IPS-NIHi11 (cell line): ENCODE measurements at regions not wholly inside any gene's neighbourhood (a gene's known extent, or its start where the extent isn't known, plus 50 kb on each side); places are given as distances from the start of the nearest gene placed in this dataset.

Source experiments
- DNase-seq: peaks from one replicate; pipeline ENCODE4 v3.0.0; 2012; ENCODE audit warnings: mixed read lengths, low spot score

DNA sequence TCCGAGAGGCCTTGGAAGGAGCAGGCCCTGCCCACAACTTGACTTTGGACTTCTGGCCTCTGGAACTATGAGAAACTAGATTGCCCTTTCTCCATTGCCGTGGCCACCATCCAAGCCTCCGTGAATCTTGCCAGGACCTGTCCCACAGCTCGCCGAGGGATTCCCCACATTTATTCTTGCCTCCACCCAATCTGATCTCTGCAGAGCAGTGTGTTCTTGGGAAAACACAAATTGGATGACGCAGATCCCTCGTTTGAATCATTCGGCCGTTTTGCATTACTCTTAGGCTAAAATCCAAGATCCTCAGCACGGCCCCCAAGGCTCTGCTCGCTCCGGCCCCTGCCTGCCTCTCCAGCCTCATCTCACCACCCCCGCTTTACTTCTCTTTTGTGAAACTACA is 364.2 kb downstream of the ZNF516 start:
- DNase-seq, result no peak

DNA sequence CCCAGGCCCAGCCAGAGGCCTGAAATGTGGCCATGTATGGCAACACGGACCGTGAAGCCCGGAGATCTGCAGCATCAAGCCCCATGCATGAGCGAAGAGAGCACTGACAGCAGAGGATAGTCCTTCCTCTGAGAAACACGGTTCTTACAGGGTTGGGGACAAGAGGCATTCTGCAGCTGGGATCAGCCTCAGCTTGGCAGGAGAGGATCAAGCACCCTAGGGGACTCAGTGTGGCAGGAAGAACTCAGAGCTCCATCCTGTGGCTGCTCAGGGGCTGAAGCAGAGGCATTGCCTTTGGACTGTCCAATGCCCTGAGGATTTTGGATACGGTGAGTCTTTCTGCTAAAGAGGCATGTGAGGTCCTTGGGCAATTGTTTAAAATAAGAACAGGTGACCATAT is 368.7 kb downstream of the ZNF516 start:
- DNase-seq, result no peak

DNA sequence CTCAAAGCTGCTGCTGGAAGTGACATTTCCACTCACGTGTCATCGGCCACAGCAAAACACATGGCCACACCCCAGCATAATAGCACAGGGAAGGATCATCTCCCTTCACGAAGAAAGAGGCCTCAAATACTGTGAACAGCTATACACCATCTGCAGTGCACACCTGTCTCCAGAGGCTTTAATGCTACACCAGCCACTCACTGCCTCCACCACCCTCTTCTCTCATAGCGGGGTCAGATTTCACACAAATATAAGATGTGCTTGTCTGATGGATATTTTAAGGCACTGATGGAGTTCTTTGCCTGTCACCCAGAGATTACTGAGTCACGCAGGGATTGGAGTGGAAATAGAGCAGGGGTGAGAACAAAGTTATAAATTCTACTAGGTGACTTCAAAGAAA is 374.0 kb downstream of the ZNF516 start:
- no peak for DNase-seq

DNA sequence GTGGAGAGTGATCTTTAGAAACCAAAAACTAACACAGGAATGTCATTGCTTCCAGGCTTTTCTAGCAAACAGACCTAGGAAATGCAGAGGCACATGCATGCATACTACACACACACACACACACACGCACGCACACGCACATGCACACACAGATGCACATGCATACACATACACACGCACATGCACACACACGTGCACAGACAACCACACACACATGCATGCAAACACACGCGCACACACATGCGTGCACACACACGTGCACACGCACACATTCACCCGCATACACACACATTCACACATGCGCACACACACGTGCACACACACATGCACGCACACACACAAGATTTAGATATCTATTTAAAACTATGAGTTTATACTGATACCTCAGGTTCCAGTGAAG is 379.5 kb downstream of the ZNF516 start:
- DNase-seq, result no peak

DNA sequence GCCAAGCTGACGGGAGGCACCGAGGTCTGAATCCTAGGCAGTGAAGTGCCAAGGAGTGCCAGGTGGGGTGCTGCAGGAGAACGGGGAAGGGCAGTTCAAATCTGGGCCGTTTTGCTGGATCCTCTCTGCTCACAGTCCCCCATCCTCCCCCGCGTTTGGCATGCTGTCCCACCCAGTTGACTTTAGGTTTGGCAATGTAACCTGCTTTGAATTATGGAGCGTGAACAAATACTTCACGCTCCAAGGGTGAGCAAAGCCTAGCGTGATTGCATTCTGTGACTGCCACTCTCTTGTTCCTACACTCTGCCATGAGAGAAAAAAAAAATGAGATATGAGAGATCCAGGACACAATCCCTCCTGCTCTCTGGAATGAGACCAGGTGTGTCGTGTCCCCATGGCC is 381.9 kb downstream of the ZNF516 start:
- no peak for DNase-seq

DNA sequence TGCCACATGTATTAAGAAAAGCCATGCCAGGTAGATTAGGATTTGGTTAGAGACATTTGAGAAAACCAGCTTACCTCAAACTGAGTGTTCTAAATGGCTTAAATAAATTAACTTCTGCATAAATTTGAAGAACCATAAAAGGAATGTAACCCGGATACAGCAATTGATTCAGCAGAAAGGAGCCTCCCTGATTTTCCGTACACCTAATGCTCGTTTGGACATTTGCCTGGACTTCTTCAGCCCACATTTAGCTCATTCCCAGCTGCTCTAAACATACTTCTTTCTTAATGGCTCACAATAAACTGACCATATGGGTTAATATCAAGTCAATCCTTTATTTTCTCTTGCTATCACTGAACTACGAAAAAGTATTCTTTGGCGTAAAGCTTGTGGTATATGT is 392.4 kb downstream of the ZNF516 start:
- no peak for DNase-seq

DNA sequence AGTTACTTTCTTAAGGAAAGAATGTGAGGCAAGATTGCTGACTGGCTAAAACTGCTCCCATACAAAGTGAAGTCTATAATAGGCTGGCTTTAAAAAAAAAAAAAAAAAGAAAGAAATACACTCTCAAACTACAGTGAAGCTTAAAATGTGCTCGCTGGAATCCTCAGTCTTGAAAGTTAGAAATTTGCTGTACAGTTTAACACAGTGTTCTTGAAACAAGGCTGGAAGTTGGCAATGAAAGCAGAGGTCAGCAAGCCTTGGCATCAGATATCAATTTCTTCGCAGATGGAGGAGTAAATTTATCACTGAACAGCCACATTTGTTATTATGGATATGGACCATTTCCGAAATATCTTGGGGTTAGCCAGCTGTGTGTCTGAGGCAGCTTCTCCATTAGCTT is 392.9 kb downstream of the ZNF516 start:
- DNase-seq, result no peak

DNA sequence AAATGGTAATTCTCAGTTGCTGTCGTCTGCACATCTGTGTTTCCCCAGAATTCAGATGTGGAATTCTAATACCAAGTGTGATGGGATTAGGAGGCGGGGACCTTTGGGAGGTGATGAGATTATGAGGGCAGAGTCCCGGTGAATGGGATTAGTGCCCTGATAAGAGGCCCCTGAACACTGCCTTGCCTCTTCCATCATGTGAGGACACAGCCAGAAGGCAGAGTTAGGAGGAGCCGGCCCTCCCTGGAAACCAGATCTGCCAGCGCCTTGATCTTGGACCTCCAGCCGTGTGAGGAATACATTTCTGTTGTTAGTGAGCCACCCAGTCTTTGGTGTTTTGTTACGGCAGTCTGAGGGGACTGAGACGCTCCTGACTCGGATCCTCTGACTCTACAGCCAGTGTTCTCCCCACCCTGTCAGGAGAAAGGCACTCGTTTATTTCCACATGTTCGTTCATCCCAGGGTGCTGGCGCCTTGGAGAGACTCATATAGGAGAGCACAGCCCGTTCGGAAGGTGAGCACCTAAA is 395.0 kb downstream of the ZNF516 start:
- no peak for DNase-seq

DNA sequence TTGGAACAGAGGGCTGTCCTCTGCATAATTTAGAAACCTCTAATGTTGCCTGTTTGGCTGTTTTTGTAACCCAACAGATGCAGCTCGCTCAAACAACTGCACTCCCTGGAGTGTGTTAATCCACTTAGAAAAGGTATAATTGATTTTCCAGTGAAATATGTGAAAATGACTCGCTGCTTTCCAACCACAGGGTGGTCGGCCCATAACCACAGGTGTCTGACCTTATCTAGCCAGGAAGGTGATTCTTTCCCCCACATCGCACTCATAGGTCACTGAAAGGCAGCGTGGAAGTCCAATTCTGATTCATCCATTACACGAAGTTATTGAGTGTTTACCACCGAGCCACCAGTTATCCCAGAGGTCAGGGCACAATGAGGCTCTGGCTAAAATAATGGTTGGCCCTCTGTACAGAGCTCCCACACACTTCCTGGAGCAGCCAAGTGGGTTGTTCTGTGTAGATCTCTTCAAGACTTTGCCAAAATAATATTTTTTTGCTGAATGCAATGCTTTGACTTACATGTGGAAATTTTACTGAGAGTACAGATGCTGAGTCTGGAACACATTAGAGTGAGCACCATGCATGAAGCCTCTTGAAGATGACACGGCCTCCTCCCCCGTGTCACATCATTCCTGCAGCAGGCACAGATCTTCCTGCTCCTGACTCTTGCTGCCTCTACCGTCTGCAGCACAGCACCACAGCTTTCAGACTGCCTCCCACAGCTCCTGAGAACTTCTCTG is 396.2 kb downstream of the ZNF516 start:
- DNase-seq, result no peak

DNA sequence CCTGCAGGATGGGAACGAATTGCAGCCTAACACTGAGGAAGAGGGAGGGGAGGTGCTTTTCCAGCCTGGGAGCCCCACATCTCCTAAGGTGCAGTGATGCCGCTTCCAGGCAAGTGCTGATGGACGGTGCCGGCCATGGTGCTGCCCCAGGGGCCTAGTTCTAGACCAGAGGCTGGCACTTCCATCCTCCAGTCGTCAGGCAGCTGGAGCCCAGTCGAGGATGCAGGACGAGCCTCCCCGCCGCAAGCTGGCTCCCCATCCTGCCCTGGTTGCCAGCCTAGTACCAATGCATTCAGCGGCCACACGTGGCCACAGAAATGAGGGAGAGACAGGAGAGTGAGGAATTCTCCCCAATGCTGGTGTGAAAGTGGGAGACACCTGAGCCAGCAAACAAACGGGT is 413.5 kb downstream of the ZNF516 start:
- no peak for DNase-seq

DNA sequence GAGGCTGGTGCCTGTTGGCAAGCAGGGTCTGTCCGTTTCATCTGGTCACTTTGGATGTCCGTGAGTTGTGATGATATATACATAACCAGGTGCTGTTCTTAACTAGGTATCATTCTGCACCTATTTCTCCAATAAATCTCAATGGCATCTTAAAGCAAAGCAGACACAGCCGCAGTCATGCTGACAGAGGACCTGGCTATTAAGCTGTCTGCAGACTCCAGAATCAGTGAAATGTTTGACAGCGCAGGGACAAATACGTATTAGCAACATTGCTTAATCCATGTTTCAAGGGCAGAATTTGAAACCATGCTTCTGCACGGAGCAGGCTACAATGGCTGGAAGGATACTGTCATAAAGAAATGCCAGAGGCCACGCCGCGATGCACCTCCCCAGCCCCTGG is 414.6 kb downstream of the ZNF516 start:
- no peak for DNase-seq

DNA sequence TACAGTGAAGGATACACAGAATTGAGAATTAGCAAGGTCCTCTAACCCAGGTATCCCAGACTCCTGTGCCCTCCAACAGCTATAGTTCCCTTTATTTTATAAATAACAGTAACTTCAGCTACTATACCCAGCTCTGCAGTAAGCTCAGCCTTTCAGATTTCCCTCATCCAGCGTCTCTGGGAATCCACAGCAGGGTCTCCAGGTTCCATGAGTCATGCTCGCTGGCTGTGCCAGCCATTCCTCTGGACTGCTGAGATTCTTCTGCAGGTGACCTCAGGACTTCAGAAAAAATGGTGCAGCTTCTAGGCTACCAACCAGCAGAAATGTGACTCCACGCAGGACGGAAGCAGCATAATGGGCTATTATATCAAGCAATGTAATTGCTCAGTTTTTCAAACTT is 419.3 kb downstream of the ZNF516 start:
- DNase-seq, result no peak

DNA sequence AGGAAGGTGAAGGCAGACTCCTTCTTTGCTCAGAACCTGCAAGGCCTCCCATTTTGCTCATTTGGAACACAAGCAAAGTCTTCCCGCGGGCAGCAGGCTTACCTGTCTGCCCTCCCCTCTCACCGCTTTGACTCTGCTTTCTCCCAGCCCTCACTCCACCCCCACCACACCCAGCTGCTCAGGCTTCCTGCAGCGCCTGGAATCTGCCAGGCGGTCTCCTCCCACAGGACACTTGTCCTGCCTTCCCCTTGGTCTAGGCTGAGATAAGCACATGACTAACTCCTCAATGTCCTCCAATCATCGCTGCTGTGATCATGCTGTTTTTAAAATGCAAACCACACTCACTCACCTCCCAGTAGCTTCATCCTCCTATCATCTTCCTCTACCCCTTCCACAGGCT is 430.0 kb downstream of the ZNF516 start:
- DNase-seq, result peak; percentile 83

DNA sequence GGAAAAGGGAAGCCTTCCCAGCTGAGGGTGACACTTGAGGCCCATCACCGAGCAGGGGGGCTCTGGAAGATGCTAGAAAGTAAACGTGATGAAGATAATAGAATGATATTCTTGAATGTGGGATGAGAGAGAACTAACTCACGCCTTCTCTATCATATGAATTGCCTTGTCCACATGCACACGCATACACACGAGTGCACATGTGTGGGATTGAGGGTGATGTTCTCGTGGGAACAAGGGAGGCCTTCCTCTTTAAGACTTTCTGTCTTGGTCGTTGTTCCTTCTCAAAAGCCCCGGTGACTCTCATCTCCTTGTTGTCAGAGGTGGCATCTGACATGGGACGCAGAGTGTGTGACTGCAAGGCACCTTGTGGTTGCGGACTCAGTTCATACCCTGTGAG is 436.9 kb downstream of the ZNF516 start:
- DNase-seq, result no peak

DNA sequence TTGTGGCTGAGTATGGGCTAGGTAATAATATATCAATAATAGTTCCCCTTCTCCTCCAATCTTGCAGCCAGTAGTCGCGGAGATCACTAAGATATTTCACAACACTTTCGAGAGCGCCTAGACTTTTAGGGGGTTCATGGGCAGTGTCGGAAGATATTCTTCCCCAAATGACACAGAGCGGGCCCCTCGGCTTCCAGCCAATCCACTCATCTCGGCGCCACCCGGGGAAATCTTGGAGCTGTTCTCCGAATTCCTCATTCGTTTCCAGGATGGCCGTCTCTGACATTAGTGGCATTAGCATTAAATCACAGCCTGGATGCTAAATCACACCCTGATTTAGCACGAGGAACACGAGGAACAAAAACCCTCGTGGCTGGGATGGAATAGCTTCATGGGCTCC is 437.7 kb downstream of the ZNF516 start:
- no peak for DNase-seq

DNA sequence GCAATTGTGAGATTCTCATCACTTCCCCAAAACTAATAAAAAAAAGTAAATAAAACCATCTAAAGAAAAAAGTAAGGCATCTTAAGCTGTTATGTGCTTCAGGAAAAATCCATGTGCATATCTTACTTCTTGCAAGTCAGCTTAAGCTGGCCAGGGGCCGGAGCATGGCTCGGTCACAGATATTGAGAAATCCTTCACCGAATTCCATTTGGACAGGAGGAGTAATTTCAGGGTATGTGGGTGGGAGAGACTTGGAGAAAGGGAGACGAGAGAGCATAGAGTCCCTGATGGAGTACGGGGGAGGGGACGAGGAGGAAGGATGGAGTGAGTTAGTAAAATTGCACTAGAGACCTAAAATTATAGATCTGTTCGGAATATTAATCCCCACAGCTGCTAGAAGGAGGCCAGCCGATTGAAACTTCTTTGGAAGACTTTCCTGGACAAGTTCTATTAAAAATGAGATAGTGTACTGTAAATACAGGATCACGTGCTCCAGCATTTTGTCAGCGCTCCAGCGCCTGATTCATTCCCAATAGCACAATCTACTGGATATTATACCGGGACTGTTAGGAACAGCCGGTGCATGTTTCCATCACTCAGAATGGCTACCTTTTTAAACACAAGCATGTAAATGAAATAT is 438.5 kb downstream of the ZNF516 start:
- no peak for DNase-seq

DNA sequence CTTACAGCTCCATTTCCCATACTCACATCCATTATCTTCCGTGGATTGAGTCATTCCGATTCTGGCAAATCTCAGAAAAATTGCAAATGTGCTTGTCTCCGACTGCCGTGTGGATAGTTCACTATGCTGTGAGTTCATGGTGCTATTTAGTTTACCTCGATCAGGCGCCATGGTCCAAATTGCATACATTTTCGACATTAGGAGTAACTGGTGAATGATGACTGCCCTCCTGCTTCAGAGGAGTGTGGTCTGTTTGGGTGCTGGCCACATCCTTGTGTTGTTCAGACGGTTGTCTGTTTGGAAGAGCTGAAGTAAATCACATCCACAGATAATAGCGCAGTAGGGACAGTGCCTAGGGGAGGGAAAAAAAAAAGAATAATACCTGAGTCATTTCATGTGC is 439.5 kb downstream of the ZNF516 start:
- no peak for DNase-seq

DNA sequence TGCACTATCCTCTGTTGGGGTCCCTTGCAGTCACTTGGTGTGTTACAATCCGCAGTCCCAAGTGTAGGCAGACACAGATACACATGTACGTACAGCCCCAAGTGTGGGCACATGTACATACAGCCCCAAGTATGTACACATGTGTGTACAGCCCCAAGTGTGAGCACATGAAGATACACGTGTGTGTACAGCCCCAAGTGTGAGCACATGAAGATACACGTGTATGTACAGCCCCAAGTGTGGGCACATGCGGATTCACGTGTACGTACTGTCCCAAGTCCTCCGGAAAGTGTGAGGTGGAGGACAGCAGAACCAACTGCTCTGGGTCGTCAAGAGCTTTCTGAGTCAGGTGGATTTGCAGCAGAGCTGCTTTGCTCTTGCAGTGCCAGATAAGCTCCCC is 440.0 kb downstream of the ZNF516 start:
- DNase-seq, result no peak

DNA sequence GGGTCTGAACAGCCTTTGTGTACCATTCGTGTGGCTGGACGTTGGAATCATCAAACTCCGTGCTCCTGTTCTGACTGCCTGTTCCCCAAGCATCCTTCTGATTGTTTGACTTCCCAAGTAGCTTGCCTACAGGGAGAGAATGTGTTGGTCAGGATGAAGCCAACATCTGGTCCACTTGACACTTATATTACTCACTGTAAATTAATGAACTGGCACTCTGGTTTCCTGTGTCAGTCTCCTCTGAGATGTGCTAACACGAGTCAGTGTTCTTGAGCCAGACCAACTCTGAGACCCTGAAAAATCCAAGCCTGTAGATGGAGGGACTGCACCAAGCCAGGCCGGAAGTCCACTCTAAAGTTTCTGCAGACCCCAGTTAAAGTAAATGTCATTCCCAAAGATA is 440.9 kb downstream of the ZNF516 start:
- DNase-seq, result no peak

DNA sequence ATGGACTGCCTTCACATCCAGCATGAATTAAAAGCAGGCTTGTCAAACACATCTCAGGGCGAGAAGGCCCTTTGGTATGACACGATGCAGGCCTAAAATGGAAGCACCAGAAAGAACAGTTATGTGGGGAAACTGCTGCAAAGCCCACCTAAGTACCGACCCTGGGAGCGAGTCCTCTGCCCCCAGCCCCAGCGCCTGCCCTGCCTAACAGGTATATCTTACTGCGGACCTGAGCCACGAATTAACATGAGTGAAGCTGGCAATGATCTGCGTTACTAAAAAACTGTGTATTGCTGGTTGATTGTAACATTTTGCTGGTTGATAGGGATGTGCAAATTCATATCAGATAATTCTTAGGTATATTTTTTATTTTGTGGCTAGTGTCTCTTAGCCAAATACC is 441.5 kb downstream of the ZNF516 start:
- DNase-seq, result no peak

DNA sequence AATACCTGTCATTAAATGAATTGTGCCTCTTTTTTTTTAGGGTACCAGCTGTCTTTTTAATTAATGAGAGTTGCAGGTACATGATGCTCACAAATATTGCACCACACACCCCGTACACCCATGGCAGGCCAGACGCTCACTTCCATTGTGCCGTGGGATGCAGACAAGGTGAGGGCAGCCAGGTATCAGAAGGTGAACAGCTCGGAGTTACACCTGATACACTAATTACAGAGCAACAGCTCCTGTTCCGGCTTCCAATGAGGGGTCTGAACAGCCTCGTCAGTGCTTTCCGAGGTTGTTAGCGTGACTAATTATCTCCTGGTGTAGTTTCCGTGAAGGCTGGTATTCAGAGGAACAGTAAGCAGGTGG is 442.8 kb downstream of the ZNF516 start:
- no peak for DNase-seq

DNA sequence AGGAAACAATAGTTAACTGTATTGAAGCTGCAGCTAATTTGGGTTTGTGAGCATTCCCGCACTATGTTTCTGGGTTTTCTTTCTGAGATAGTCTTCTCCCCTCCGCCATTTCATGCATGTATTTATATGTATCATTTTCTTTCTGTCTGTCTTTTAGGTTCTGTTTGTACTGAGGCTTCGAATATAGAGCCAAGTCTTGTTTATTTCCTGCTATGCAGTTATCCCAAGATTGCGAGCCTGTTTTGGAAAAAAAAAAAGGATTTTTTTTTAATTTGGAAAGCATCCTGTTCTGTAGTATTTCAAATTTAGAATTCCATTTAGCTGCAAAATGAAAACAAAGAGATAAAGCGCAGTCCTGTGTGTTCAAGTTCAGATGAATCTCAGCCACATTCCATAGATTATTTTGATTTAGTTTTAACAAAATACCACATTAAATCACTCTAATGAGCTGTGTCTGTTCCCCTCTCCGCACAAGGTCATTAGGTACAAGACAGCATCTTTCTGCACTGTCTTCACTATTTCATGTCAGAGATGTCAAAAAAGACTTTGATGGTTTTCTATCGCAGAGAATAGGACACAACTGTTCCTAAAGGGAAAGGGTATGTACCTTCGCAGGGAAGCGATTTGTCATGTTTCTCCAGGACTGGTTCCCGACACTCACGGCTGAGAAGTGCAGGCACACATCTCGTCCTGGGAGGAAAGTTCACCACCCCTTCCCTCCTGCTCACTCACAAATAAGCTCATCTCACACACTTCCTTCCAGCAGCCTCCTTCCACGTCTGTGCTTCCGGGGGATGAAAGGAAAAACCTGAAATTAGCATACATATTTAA is 443.4 kb downstream of the ZNF516 start:
- DNase-seq, result no peak

DNA sequence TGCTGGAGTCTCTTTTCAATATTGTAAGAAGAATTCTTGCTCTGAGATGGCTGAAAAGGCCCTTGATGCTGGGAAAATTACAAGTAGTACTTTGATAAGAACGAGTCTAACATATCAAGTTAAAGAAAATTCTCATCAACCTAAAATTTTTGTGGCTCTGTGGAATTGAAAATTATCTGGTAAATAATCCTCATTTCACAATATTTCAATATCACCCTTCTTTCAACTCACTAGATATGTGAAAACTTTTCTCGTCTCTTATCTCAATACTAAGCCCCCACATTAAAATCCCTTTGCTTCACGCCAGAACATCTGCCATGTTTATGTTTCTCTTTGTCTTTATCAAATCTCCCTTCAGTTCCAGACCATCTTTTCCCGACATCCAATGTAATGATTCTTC is 448.8 kb downstream of the ZNF516 start:
- no peak for DNase-seq
